CD4-positive, alpha-beta T cell treated with Interleukin-10 for 1 hour (primary cell): ENCODE measurements at regions not wholly inside any gene's neighbourhood (a gene's known extent, or its start where the extent isn't known, plus 50 kb on each side); places are given as distances from the start of the nearest gene placed in this dataset.
"Not testable (repeated sequence)": the region's sequence is repeated elsewhere in the genome, so short reads cannot be mapped to it uniquely, and the experiment has no call there.

Experiments used
- DNase-seq: peaks from one replicate; pipeline ENCODE4 v3.0.0-alpha.2; 2020

GRCh38 chr21:20220586-20220985 is 777.6 kb upstream of the NCAM2 start:
- DNase-seq, result no peak

- DNase-seq, result not testable (repeated sequence)
Measured at GRCh38 chr21:20221981-20222380, 776.2 kb upstream of the NCAM2 start.

GRCh38 chr21:20236649-20237048 is 761.6 kb upstream of the NCAM2 start:
- not testable (repeated sequence) for DNase-seq

GRCh38 chr21:20249401-20249800 is 748.8 kb upstream of the NCAM2 start:
- DNase-seq, result no peak

GRCh38 chr21:20250337-20250736 is 747.9 kb upstream of the NCAM2 start:
- DNase-seq, result no peak

- DNase-seq, result no peak
Measured at GRCh38 chr21:20253261-20253660, 744.9 kb upstream of the NCAM2 start.

GRCh38 chr21:20254964-20255363 is 743.2 kb upstream of the NCAM2 start:
- DNase-seq, result no peak

GRCh38 chr21:20257052-20257740 is 741.0 kb upstream of the NCAM2 start:
- no peak for DNase-seq

GRCh38 chr21:20258542-20258941 is 739.7 kb upstream of the NCAM2 start:
- no peak for DNase-seq

GRCh38 chr21:20259031-20259867 is 739.0 kb upstream of the NCAM2 start:
- no peak for DNase-seq

- no peak for DNase-seq
Measured at GRCh38 chr21:20260124-20260523, 738.1 kb upstream of the NCAM2 start.

GRCh38 chr21:20261364-20261763 is 736.8 kb upstream of the NCAM2 start:
- no peak for DNase-seq

- no peak for DNase-seq
Measured at GRCh38 chr21:20265707-20266440, 732.3 kb upstream of the NCAM2 start.

GRCh38 chr21:20266441-20266710 is 731.8 kb upstream of the NCAM2 start:
- no peak for DNase-seq

GRCh38 chr21:20270365-20271055 is 727.7 kb upstream of the NCAM2 start:
- no peak for DNase-seq

- no peak for DNase-seq
Measured at GRCh38 chr21:20272791-20273362, 725.3 kb upstream of the NCAM2 start.

- DNase-seq, result no peak
Measured at GRCh38 chr21:20276377-20276776, 721.8 kb upstream of the NCAM2 start.

GRCh38 chr21:20276954-20277353 is 721.3 kb upstream of the NCAM2 start:
- no peak for DNase-seq

- DNase-seq, result no peak
Measured at GRCh38 chr21:20283836-20284235, 714.4 kb upstream of the NCAM2 start.

- no peak for DNase-seq
Measured at GRCh38 chr21:20292280-20292679, 705.9 kb upstream of the NCAM2 start.

GRCh38 chr21:20292854-20293253 is 705.4 kb upstream of the NCAM2 start:
- peak; percentile 2 for DNase-seq

- no peak for DNase-seq
Measured at GRCh38 chr21:20301395-20301794, 696.8 kb upstream of the NCAM2 start.

GRCh38 chr21:20302084-20302483 is 696.1 kb upstream of the NCAM2 start:
- DNase-seq, result no peak
